CD14-positive monocyte (primary cell): ENCODE measurements at regions not wholly inside any gene's neighbourhood (a gene's known extent, or its start where the extent isn't known, plus 50 kb on each side); places are given as distances from the start of the nearest gene placed in this dataset.

ENCODE experiments used
- DNase-seq, 3 donors: peaks; one replicate each; pipeline ENCODE4 v3.0.0-alpha.2; 2011 to 2022
- H2AFZ ChIP-seq: 2 replicates; pipeline ENCODE4 v1.6.0; 2012; ENCODE audit warnings: mild to moderate bottlenecking, low read depth, low read length, inconsistent platforms; ENCODE audit not compliant: insufficient read depth, poor library complexity, severe bottlenecking
- H3K27ac ChIP-seq, 2 donors: 1 replicate in 1 of 2; 2 replicates in 1 of 2; pipeline ENCODE4 v1.5.1; 2012 to 2013; ENCODE audit warnings: low read length in 2 of 2, control low read depth in 1 of 2, inconsistent platforms in 1 of 2, low read depth in 1 of 2, mild to moderate bottlenecking in 1 of 2
- H3K27me3 ChIP-seq, 2 donors: one replicate each; pipeline versions ENCODE4 v1.6.0 to v1.6.1; 2011 to 2013; ENCODE audit warnings: low read length in 2 of 2; ENCODE audit not compliant: control insufficient read depth in 2 of 2, insufficient read depth in 2 of 2
- H3K36me3 ChIP-seq, 2 donors: replicated peaks in 1 of 2; 1 replicate in 1 of 2; 2 replicates in 1 of 2; pipeline versions ENCODE4 v1.5.1 to v1.6.1; 2012 to 2013; ENCODE audit warnings: low read length in 2 of 2, control low read depth in 1 of 2, inconsistent platforms in 1 of 2, mild to moderate bottlenecking in 1 of 2; ENCODE audit not compliant: insufficient read depth in 2 of 2, control insufficient read depth in 1 of 2
- H3K4me1 ChIP-seq, 2 donors: 1 replicate in 1 of 2; 2 replicates in 1 of 2; pipeline versions ENCODE4 v1.5.1 to v1.6.1; 2012 to 2013; ENCODE audit warnings: low read length in 2 of 2, control low read depth in 1 of 2, inconsistent platforms in 1 of 2, mild to moderate bottlenecking in 1 of 2, moderate library complexity in 1 of 2; ENCODE audit not compliant: insufficient read depth in 2 of 2, control insufficient read depth in 1 of 2
- H3K4me2 ChIP-seq: replicated peaks from 2 replicates; pipeline ENCODE3; 2012; ENCODE audit warnings: low read length, moderate library complexity, mild to moderate bottlenecking; ENCODE audit not compliant: poor library complexity, severe bottlenecking; ENCODE audit errors: extremely low read depth
- H3K4me3 ChIP-seq, 3 experiments: fragments of 200-600 bp in 1 of 3; sonication (generic) in 1 of 3; replicated peaks in 1 of 3; 1 replicate in 2 of 3; 2 replicates in 1 of 3; pipeline ENCODE4 v1.5.1; 2011 to 2013; ENCODE audit warnings: low read length in 3 of 3, mild to moderate bottlenecking in 3 of 3, control low read depth in 2 of 3, low read depth in 2 of 3, inconsistent platforms in 1 of 3, moderate library complexity in 1 of 3
- H3K79me2 ChIP-seq: 2 replicates; pipeline ENCODE4 v1.6.0; 2012; ENCODE audit warnings: mild to moderate bottlenecking, control low read depth, inconsistent platforms, low read length, moderate library complexity; ENCODE audit not compliant: insufficient read depth
- H3K9ac ChIP-seq: 2 replicates; pipeline ENCODE4 v1.6.0; 2017; ENCODE audit warnings: low read length, mild to moderate bottlenecking; ENCODE audit not compliant: insufficient read depth, poor library complexity, severe bottlenecking
- H3K9me3 ChIP-seq, 2 donors: replicated peaks in 1 of 2; 1 replicate in 1 of 2; 2 replicates in 1 of 2; pipeline versions ENCODE4 v1.5.1 to v1.6.1; 2012 to 2013; ENCODE audit warnings: low read length in 2 of 2, control low read depth in 1 of 2; ENCODE audit not compliant: control insufficient read depth in 1 of 2, insufficient read depth in 1 of 2
- H4K20me1 ChIP-seq: 2 replicates; pipeline ENCODE4 v1.6.0; 2012; ENCODE audit warnings: mild to moderate bottlenecking, low read length, control low read depth, moderate library complexity; ENCODE audit not compliant: insufficient read depth
- H3K27ac Mint-ChIP-seq, 7 donors: one replicate each; pipeline ENCODE4 v1.8.0; 2020; ENCODE audit warnings: mild to moderate bottlenecking in 7 of 7, mixed read lengths in 7 of 7, moderate library complexity in 6 of 7, inconsistent platforms in 2 of 7
- H3K27me3 Mint-ChIP-seq, 3 donors: one replicate each; pipeline ENCODE4 v1.8.0; 2021 to 2022; ENCODE audit warnings: low read depth in 3 of 3, mild to moderate bottlenecking in 3 of 3, mixed read lengths in 3 of 3, moderate library complexity in 3 of 3, inconsistent platforms in 1 of 3
- H3K36me3 Mint-ChIP-seq, 2 donors: one replicate each; pipeline ENCODE4 v1.8.0; 2020; ENCODE audit warnings: mixed read lengths in 2 of 2, inconsistent platforms in 1 of 2, mild to moderate bottlenecking in 1 of 2
- H3K4me1 Mint-ChIP-seq: one replicate; pipeline ENCODE4 v1.8.0; 2020; ENCODE audit warnings: mild to moderate bottlenecking, mixed read lengths
- H3K4me3 Mint-ChIP-seq, 2 donors: one replicate each; pipeline ENCODE4 v1.8.0; 2020; ENCODE audit warnings: mild to moderate bottlenecking in 2 of 2, mixed read lengths in 2 of 2, moderate library complexity in 1 of 2
- H3K9me3 Mint-ChIP-seq, 7 donors: one replicate each; pipeline ENCODE4 v1.8.0; 2020 to 2022; ENCODE audit warnings: mixed read lengths in 7 of 7, mild to moderate bottlenecking in 6 of 7, moderate library complexity in 6 of 7, inconsistent platforms in 2 of 7
- WGBS: methylation state at CpG from one replicate; pipeline ENCODE4 v1.1.5; 2013; ENCODE audit warnings: missing lambda C conversion rate; ENCODE audit not compliant: insufficient coverage; 5-methylcytosine and 5-hydroxymethylcytosine counted together
- intact Hi-C, 2 donors: fragments of 100-400 bp; cut with micrococcal nuclease; formaldehyde crosslinking; loops; one replicate each; pipeline versions ENCODE4 v1.15.0 to v1.15.1; 2023
- TF ChIP-seq, protein P1 (sequence below): fragments of 200-600 bp; IDR thresholded peaks from one replicate; pipeline ENCODE4 v1.8.0; 2022; ENCODE audit warnings: antibody characterized with exemption, mild to moderate bottlenecking

DNA sequence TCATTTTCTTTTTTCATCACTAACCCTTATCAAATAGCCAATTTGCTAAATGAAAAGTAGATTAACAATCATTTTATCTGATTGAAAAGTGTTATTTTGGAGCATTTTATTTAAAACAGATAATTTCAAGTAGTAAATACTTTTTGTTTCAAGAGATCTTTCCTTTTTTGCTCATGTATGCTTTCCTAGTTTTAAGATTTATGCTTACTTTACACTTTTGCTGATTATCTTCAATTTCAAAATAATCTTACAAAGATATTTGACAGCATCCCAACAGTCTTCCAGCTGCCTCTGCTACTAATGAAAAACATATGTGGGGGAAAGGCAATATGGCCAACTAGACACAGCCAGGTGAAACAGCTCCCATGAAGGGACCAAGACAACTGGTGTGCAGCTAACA, 1027.3 kb upstream of the CDH9 start:
- Histone ChIP-seq H3K79me2 (no peaks in the 10 kb centered on the region), H2AFZ (no peak overlapping the region), H3K4me2 (no peak overlapping the region), H3K9me3 (peaks cover 16 to 23% of the 10 kb centered on the region in 2 donors), H3K27ac (no peak overlapping the region), H3K36me3 (no peaks in the 10 kb centered on the region), H3K4me1 (no peaks in the 10 kb centered on the region), H3K9ac (no peak overlapping the region), H4K20me1 (no peaks in the 10 kb centered on the region), H3K27me3 (no peaks in the 10 kb centered on the region), H3K4me3 (no peak overlapping the region)
- no peaks in the 10 kb centered on the region for H3K36me3 Mint-ChIP-seq
- H3K9me3 Mint-ChIP-seq, result peaks cover 6 to 20% (median 11%) of the 10 kb centered on the region in 7 donors
- no peak overlapping the region for H3K4me3 Mint-ChIP-seq
- DNase-seq, result no peak
- H3K27ac Mint-ChIP-seq, result no peak overlapping the region
- no peaks in the 10 kb centered on the region for H3K27me3 Mint-ChIP-seq
- TF ChIP-seq, protein P1, sequence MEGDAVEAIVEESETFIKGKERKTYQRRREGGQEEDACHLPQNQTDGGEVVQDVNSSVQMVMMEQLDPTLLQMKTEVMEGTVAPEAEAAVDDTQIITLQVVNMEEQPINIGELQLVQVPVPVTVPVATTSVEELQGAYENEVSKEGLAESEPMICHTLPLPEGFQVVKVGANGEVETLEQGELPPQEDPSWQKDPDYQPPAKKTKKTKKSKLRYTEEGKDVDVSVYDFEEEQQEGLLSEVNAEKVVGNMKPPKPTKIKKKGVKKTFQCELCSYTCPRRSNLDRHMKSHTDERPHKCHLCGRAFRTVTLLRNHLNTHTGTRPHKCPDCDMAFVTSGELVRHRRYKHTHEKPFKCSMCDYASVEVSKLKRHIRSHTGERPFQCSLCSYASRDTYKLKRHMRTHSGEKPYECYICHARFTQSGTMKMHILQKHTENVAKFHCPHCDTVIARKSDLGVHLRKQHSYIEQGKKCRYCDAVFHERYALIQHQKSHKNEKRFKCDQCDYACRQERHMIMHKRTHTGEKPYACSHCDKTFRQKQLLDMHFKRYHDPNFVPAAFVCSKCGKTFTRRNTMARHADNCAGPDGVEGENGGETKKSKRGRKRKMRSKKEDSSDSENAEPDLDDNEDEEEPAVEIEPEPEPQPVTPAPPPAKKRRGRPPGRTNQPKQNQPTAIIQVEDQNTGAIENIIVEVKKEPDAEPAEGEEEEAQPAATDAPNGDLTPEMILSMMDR, result no peak
- intact Hi-C loops, result no loop called here
- H3K4me1 Mint-ChIP-seq, result no peaks in the 10 kb centered on the region

DNA sequence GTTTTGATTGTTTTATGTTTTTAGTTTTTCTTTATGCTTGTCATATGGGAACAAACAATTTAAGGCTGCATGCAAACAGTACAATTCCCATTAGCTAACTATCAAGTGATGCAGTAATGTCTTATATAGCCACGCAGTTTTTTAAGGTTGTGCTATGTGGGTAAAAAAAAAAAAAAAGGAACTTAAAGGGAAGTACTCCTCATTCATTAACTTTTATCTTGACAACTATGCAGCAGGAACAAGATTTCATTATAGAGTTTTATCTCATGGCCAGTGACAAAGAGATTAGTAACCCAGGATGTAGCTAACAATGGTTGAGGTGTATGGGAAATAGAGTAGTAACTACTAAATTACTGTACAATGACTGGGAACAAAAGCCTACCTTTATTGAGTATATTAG, 1008.2 kb upstream of the CDH9 start:
- H3K79me2 ChIP-seq, result no peaks in the 10 kb centered on the region
- Mint-ChIP-seq H3K27ac (no peak overlapping the region), H3K27me3 (no peaks in the 10 kb centered on the region), H3K4me3 (no peak overlapping the region), H3K4me1 (no peaks in the 10 kb centered on the region), H3K9me3 (peaks cover 0 to 7% (median 5%) of the 10 kb centered on the region in 7 donors), H3K36me3 (no peaks in the 10 kb centered on the region)
- H4K20me1 ChIP-seq, result no peaks in the 10 kb centered on the region
- intact Hi-C loops, result no loop called here
- H3K9me3 ChIP-seq, result peaks cover 8 to 18% of the 10 kb centered on the region in 2 donors
- no peak overlapping the region for H2AFZ ChIP-seq
- H3K27me3 ChIP-seq, result no peaks in the 10 kb centered on the region
- H3K4me1 ChIP-seq, result no peaks in the 10 kb centered on the region
- H3K9ac ChIP-seq, result no peak overlapping the region
- no peak overlapping the region for H3K27ac ChIP-seq
- TF ChIP-seq, protein P1, result no peak
- no peaks in the 10 kb centered on the region for H3K36me3 ChIP-seq
- DNase-seq, result no peak
- H3K4me3 ChIP-seq, result no peak overlapping the region
- WGBS, result no CpG with 5 or more reads among the region's 1 CpG
- H3K4me2 ChIP-seq, result no peak overlapping the region
